ENCODE measurements at regions not wholly inside any gene's neighbourhood (a gene's known extent, or its start where the extent isn't known, plus 50 kb on each side); places are given as distances from the start of the nearest gene placed in this dataset.

GRCh38 chr2:172376505-172377125 is 50.8 kb upstream of the ITGA6 start:
- TF ChIP-seq CTCF (IDR thresholded peaks at IDR 0.05; ENCODE audit: borderline replicate concordance, insufficient read depth, low read depth, low read length) = no peak
- no peak overlapping the region for H3K4me3 ChIP-seq (ENCODE audit: low read depth, low read length)

DNA sequence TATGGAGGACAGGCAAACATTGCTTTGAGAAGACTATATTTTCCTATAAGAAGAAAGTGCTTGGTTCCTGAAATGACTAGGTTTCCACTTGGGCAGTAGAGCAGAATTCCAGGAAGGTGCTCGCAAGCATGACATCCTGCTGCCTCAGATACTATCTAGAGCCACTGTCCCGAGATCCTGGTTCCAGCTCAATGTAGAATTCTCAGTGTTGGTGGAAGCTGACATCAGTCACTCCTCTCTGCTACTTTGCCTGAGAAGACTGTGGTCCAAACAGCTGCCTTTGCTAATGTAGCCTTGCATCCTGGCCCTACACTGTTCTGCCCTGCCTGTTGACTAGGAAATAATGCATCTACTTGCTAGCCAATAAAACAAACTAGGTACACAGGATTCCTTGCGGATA is 50.0 kb upstream of the ITGA6 start:
- TF ChIP-seq CTCF (IDR thresholded peaks at IDR 0.05; ENCODE audit: borderline replicate concordance, insufficient read depth, low read depth, low read length) = no peak
- H3K4me3 ChIP-seq (ENCODE audit: low read depth, low read length) = no peak overlapping the region

All from GM12875 (cell line).